Loucy (cell line): ENCODE measurements at regions not wholly inside any gene's neighbourhood (a gene's known extent, or its start where the extent isn't known, plus 50 kb on each side); places are given as distances from the start of the nearest gene placed in this dataset.

ENCODE experiments used
- EZH2phosphoT487 ChIP-seq: fragments of 200-600 bp; IDR thresholded peaks from 2 replicates; pipeline ENCODE4 v1.6.1; 2018; ENCODE audit warnings: antibody characterized with exemption, mild to moderate bottlenecking, moderate library complexity, borderline replicate concordance
- TF ChIP-seq, protein P1 (sequence below): fragments of 200-600 bp; sonication (generic); conservative IDR thresholded peaks from 2 replicates; pipeline ENCODE4 v1.5.1; 2014; ENCODE audit warnings: mild to moderate bottlenecking, antibody characterized with exemption, low read length

DNA sequence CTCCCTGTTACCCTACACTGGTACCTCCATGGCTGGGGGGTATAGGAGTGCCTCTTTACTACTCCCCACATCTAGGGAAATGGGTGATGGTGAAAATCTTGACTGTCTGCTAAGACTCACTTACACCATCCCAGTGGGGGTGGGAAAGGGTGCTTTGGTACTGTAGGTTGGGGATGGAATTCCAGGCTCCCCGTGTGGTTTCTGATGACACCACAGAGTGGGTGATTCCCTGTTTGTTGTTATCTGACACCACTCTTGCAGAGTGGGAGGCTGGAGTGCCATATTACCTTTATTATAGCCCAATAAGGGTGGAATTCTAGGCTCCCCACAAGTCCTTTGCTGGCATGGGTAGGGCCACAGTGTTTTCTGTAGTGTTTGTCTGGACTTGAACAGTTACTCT is 264.6 kb upstream of the MAN1A1 start:
- TF ChIP-seq, protein P1, sequence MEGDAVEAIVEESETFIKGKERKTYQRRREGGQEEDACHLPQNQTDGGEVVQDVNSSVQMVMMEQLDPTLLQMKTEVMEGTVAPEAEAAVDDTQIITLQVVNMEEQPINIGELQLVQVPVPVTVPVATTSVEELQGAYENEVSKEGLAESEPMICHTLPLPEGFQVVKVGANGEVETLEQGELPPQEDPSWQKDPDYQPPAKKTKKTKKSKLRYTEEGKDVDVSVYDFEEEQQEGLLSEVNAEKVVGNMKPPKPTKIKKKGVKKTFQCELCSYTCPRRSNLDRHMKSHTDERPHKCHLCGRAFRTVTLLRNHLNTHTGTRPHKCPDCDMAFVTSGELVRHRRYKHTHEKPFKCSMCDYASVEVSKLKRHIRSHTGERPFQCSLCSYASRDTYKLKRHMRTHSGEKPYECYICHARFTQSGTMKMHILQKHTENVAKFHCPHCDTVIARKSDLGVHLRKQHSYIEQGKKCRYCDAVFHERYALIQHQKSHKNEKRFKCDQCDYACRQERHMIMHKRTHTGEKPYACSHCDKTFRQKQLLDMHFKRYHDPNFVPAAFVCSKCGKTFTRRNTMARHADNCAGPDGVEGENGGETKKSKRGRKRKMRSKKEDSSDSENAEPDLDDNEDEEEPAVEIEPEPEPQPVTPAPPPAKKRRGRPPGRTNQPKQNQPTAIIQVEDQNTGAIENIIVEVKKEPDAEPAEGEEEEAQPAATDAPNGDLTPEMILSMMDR = no peak
- TF ChIP-seq EZH2phosphoT487 = no peak
